Ishikawa (cell line): ENCODE measurements at regions not wholly inside any gene's neighbourhood (a gene's known extent, or its start where the extent isn't known, plus 50 kb on each side); places are given as distances from the start of the nearest gene placed in this dataset.

Source experiments
- CEBPB ChIP-seq: IDR thresholded peaks from 2 replicates; pipeline ENCODE4 v1.6.1; 2012
- CREB1 ChIP-seq: IDR thresholded peaks from 2 replicates; pipeline ENCODE4 v1.6.1; 2012; ENCODE audit warnings: low read depth
- EGR1 ChIP-seq: IDR thresholded peaks from 2 replicates; pipeline ENCODE4 v1.6.1; 2012
- EP300 ChIP-seq: IDR thresholded peaks from 2 replicates; pipeline ENCODE4 v1.6.1; 2012; ENCODE audit warnings: borderline replicate concordance
- FOXM1 ChIP-seq: IDR thresholded peaks from 2 replicates; pipeline ENCODE4 v1.6.1; 2012; ENCODE audit warnings: low read depth, borderline replicate concordance
- MAX ChIP-seq: IDR thresholded peaks from 2 replicates; pipeline ENCODE4 v1.6.1; 2012
- NFIC ChIP-seq: IDR thresholded peaks from 2 replicates; pipeline ENCODE4 v1.6.1; 2012
- RAD21 ChIP-seq: IDR thresholded peaks from 2 replicates; pipeline ENCODE4 v1.6.1; 2012; ENCODE audit warnings: low read depth
- REST ChIP-seq: IDR thresholded peaks from 2 replicates; pipeline ENCODE4 v1.6.1; 2012; ENCODE audit warnings: low read depth, mild to moderate bottlenecking
- TAF1 ChIP-seq: IDR thresholded peaks from 2 replicates; pipeline ENCODE4 v1.6.1; 2012; ENCODE audit warnings: low read depth, mild to moderate bottlenecking
- TCF12 ChIP-seq: IDR thresholded peaks from 2 replicates; pipeline ENCODE4 v1.6.1; 2012; ENCODE audit warnings: low read depth
- TEAD4 ChIP-seq: IDR thresholded peaks from 2 replicates; pipeline ENCODE4 v1.6.1; 2012
- YY1 ChIP-seq: IDR thresholded peaks from 2 replicates; pipeline ENCODE4 v1.6.1; 2012; ENCODE audit warnings: low read depth
- ZBTB7A ChIP-seq: IDR thresholded peaks from 2 replicates; pipeline ENCODE4 v1.6.1; 2012; ENCODE audit warnings: low read depth
- TF ChIP-seq, protein P1 (sequence below): IDR thresholded peaks from 2 replicates; pipeline ENCODE4 v1.6.1; 2012

GRCh38 chr14:66288511-66288910, 197.7 kb upstream of the CCDC196 start:
- TF ChIP-seq NFIC (no peak), CEBPB (no peak), ZBTB7A (no peak), EP300 (no peak), EGR1 (no peak), TCF12 (no peak), YY1 (no peak), TAF1 (no peak), FOXM1 (no peak), REST (no peak)
- TF ChIP-seq, protein P1, sequence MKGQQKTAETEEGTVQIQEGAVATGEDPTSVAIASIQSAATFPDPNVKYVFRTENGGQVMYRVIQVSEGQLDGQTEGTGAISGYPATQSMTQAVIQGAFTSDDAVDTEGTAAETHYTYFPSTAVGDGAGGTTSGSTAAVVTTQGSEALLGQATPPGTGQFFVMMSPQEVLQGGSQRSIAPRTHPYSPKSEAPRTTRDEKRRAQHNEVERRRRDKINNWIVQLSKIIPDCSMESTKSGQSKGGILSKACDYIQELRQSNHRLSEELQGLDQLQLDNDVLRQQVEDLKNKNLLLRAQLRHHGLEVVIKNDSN, result no peak

- no peak for TF ChIP-seq MAX
- TF ChIP-seq TAF1, result no peak
- no peak for TF ChIP-seq TCF12
- no peak for TF ChIP-seq FOXM1
- TF ChIP-seq CREB1, result no peak
- TF ChIP-seq REST, result no peak
- TF ChIP-seq EGR1, result no peak
- TF ChIP-seq NFIC, result no peak
- no peak for TF ChIP-seq TEAD4
- TF ChIP-seq RAD21, result no peak
- no peak for TF ChIP-seq EP300
- TF ChIP-seq CEBPB, result no peak
- TF ChIP-seq YY1, result no peak
- TF ChIP-seq ZBTB7A, result no peak
- TF ChIP-seq, protein P1, result no peak
These were observed 194.4 kb upstream of the CCDC196 start for GRCh38 chr14:66291756-66292155.

GRCh38 chr14:66293533-66294105, 192.6 kb upstream of the CCDC196 start:
- TF ChIP-seq ZBTB7A (no peak), EP300 (no peak), TEAD4 (no peak), YY1 (no peak), CEBPB (no peak), FOXM1 (no peak), CREB1 (no peak), TCF12 (no peak), MAX (no peak), TAF1 (no peak), NFIC (no peak), RAD21 (no peak)
- TF ChIP-seq, protein P1, result no peak

DNA sequence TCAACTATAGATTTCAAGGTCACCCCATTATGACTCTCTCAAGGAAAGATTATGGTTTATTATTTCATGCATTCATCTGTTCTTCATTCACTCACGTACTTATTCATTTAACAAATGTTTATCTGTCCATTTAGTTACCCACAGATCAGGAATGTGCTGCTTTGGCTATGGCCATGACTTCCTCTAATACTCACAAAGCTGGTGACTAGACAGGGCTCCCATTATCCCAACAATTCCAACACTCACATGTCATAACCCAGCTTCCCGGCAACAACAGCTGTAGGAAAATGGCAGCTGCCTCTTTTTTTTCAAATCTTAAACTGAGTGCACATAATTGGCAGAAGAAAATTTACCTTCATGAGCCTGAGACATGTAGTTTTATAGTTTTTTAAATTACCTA, 190.8 kb upstream of the CCDC196 start:
- TF ChIP-seq REST, result no peak
- TF ChIP-seq ZBTB7A, result no peak
- no peak for TF ChIP-seq YY1
- no peak for TF ChIP-seq EGR1
- TF ChIP-seq NFIC, result no peak
- TF ChIP-seq TEAD4, result no peak
- TF ChIP-seq RAD21, result no peak
- TF ChIP-seq FOXM1, result no peak
- TF ChIP-seq TAF1, result no peak
- TF ChIP-seq TCF12, result no peak
- no peak for TF ChIP-seq CEBPB
